Vagina (tissue), 2 donors: ENCODE measurements at regions not wholly inside any gene's neighbourhood (a gene's known extent, or its start where the extent isn't known, plus 50 kb on each side); places are given as distances from the start of the nearest gene placed in this dataset.

Experiments
- POLR2A ChIP-seq, 2 donors: fragments of 450-650 bp; IDR thresholded peaks; one replicate each; pipeline ENCODE4 v1.6.1; 2017; ENCODE audit warnings: antibody characterized with exemption in 2 of 2, mild to moderate bottlenecking in 2 of 2, moderate library complexity in 2 of 2
- TF ChIP-seq, protein P1 (sequence below), 3 experiments: fragments of 450-650 bp in 2 of 3; fragments of 200-600 bp in 1 of 3; sonication (generic) in 1 of 3; IDR thresholded peaks; one replicate each; pipeline ENCODE4 v1.5.1; 2017 to 2019; ENCODE audit warnings: antibody characterized with exemption in 3 of 3, mild to moderate bottlenecking in 2 of 3, moderate library complexity in 2 of 3

DNA sequence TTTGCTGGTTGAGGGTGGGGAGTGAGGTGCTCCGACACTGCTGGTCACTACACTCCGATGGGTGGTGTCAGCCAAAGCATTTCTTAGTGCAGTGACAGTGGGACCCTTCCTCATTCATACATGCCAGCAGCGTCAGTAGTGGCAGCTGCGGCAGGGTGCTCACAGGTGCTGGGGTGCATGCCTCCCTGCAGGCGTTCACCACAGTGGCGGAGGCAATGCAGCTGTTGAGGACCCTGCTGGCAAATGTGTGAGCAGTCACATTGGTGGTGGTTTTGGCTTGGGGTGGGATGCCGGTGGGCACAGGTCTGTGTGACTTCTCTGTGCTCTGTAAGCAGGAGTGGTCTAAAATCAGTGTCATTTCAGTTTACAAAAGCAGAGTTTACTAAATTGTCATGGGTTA lies 464.6 kb downstream of the FUT8 start:
- TF ChIP-seq, protein P1, sequence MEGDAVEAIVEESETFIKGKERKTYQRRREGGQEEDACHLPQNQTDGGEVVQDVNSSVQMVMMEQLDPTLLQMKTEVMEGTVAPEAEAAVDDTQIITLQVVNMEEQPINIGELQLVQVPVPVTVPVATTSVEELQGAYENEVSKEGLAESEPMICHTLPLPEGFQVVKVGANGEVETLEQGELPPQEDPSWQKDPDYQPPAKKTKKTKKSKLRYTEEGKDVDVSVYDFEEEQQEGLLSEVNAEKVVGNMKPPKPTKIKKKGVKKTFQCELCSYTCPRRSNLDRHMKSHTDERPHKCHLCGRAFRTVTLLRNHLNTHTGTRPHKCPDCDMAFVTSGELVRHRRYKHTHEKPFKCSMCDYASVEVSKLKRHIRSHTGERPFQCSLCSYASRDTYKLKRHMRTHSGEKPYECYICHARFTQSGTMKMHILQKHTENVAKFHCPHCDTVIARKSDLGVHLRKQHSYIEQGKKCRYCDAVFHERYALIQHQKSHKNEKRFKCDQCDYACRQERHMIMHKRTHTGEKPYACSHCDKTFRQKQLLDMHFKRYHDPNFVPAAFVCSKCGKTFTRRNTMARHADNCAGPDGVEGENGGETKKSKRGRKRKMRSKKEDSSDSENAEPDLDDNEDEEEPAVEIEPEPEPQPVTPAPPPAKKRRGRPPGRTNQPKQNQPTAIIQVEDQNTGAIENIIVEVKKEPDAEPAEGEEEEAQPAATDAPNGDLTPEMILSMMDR (IDR thresholded peaks at IDR 0.05), result no peak
- TF ChIP-seq POLR2A (IDR thresholded peaks at IDR 0.05), result no peak
